Activated CD8-positive, alpha-beta memory T cell treated with anti-CD3 and anti-CD28 coated beads, Interleukin-2, amount 50 U/mL, for 24 hours (primary cell): ENCODE measurements at regions not wholly inside any gene's neighbourhood (a gene's known extent, or its start where the extent isn't known, plus 50 kb on each side); places are given as distances from the start of the nearest gene placed in this dataset.
"Not testable (repeated sequence)": the region's sequence is repeated elsewhere in the genome, so short reads cannot be mapped to it uniquely, and the experiment has no call there.

Experiments
- DNase-seq: peaks from one replicate; pipeline ENCODE4 v3.0.0-alpha.2; 2020; ENCODE audit errors: extremely low read depth

- no peak for DNase-seq
Observed at GRCh38 chr18:70826571-70826970, 537.7 kb downstream of the SOCS6 start.

DNA sequence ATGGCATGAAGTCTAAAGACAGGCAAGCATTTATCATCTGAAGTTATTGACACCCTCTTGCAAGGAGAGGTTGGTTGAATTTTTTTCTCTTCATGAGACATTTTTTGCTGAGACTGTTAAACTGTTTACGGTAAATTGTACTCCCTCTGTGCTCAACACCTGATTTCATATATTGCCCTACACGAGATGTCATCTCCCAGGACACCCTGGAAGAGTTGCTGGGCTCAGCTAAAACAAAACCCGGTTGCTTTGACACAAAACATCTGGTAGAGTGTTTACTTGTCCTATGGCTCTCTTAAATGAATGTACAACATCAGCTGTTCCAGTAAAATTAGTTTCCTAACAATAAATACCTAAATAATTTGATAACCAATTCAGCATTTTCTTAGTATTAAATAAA lies 533.8 kb downstream of the SOCS6 start:
- no peak for DNase-seq

DNA sequence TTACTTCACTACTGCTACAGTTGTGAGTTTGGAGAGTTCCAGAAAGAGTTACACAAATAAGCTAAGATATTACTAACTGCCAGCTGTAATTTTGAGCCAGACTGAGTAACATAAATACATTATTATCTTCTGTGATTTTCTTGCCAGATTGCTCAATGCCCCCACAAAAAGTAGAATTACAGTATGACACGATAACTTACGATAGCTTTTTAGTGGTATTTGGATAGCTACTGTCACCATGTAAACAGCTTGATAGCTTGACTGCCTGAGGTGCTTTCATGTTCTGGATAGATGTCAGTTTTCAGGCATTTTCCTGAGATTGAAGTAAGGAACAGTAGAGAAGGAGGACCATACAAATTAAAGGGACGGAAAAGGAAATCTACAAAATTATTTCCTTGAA lies 533.3 kb downstream of the SOCS6 start:
- DNase-seq = no peak

- no peak for DNase-seq
Observed at GRCh38 chr18:70808481-70809056, 519.7 kb downstream of the SOCS6 start.

GRCh38 chr18:70781860-70782453 lies 493.1 kb downstream of the SOCS6 start:
- DNase-seq = peak; percentile 35

DNA sequence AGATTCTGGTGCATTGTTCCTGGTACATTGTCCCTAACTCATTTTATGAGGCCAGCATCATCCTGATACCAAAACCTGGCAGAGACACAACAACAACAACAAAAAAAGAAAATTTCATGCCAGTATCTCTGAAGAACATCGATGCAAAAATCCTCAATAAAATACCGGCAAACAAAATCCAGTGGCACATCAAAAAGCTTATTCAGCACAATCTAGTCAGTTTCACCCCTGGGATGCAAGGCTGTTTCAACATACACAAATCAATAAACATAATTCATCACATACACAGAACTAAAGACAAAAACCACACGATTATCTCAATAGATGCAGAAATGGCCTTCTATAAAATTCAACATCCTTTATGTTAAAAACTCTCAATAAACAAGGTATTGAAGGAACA lies 477.4 kb downstream of the SOCS6 start:
- DNase-seq = not testable (repeated sequence)

DNA sequence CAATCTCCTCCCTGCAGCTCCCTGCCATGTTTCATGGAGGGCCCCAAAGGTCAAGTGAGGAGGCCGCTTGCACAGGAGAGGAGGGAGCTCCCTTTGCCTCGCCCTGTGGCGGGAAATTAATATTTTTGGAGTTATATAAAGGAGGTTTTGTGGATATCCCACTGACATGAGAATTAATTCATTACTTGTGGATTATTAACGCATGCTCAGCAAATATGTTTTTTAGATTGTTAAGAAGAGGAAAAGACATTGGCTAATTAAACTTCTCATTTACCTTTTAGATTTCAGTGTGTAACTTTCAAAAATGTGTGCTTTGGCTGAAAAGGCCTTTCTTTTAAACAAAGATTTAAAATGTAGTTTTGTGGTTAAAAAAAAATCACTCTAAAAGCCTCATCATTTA lies 474.0 kb downstream of the SOCS6 start:
- DNase-seq = no peak

DNA sequence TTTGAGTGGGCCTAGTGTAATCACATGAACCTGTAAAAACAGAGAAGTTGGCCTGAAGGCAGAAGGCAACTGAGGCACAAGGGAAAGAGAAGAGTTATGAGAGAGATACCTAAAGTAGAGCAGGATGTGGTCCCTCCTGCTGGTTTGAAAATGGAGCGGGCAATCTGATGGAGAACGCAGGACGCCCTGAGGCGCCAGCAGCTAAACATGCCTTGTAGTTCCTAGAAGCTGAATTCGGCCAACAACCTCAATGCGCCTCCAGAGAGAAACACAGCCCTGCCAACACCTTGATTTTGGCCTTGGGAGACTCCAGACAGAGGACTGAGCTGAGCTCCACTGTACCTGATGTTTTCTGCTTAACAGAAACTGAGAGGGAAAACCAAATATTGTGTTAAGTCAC lies 469.9 kb downstream of the SOCS6 start:
- DNase-seq = no peak

DNA sequence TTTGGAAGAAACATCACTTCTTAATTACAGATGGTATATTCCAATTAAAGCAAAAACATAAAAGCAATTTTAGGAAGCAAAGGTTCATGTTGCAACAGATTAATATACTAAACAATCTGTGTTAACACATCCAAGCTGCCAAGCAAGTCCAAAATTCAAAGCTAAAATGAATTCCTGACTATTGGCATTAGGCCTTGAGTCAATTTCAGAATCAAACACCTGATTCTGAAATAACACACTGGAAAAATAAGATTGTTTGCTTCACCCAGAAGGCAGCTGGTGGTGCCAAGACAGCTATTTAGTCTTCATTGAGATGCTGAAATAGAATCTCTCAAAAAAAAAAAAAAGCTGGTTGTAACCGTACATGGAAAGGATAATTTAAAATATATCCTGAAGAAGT lies 465.6 kb downstream of the SOCS6 start:
- DNase-seq = no peak

- no peak for DNase-seq
Observed at GRCh38 chr18:70732916-70733315, 444.1 kb downstream of the SOCS6 start.

DNA sequence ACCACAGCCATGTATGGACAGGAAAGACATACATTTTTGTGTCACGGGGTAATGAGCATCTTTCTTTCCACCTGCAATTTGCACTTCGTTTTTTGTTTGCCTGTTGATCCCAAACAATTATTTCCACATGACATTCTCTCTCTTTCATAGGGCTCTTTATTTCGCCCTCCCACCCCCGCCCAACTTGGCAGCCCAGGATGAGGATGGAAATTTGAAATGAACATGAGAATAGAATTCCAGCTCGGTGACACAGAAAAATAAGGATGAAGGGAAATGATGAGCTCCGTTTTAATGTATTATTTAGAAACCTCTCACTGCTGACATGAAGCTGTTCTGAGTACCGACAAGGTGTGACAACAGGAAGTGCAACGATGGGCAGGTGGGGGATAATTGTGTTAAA lies 443.3 kb downstream of the SOCS6 start:
- DNase-seq = no peak

DNA sequence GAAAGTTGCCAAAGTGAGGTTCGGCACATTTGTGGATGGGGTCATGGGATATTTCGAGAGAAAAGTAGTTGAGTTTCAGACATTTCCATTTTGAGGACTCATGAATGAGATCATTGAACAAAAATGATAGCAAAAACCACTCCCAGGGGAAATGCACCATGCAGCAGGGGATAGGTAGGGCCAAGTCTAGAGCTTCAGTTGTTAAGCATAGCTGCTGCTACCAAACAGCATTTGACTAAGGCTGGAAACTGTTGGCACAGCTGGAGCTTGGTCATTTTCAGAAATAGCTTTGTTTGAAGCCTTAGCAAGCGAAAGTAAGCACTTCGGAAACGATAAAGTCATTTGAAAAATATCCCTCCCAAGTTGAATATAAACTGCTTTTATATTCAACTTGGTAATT lies 431.8 kb downstream of the SOCS6 start:
- DNase-seq = no peak

DNA sequence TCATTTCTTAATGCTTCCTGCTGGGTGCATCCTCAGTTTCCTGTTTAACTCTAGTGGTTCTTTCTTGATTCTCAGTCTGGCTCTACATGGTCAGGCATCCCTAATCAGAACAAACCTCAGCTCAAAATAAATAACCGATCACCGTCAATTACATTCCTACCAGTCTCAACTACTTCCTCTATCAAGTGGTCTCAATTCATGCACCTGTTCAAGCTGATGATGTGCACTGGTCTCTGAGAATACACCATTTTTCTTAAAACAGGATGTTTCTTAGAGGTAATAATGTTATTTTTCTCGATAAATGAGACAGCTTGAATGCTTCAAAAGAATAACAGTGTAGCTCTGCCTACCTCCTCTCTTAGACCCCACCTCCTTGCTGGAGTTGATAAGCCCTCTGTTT lies 420.9 kb downstream of the SOCS6 start:
- DNase-seq = no peak

GRCh38 chr18:70709144-70709543 lies 420.3 kb downstream of the SOCS6 start:
- no peak for DNase-seq

DNA sequence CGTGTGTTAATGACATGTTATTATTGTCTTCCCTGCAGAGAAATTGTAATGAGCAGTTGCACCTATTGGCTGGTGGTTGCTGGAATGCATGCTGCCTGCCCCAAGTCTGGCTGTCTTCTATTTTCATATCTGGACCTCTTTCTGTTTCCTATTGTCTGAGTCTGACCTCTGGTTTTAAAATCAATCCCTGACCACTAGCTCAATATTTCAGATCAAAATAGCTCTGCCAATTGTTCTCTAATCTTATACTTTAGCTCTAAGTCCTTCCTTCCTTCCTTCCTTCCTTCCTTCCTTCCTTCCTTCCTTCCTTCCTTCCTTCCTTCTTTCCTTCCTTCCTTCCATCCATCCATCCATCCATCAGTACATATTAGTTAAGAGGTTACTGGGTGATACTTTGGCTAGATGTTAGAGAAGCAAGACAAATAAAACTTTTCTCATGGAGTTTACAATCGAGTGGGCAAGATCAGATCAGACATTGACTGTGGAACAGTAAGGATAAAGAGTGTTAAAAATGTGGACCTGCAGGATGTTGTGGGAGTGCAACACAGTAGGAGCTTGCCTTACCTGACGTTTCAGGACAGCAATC lies 417.1 kb downstream of the SOCS6 start:
- DNase-seq = no peak

GRCh38 chr18:70700496-70700895 lies 411.7 kb downstream of the SOCS6 start:
- DNase-seq = no peak

- no peak for DNase-seq
Observed at GRCh38 chr18:70698574-70698973, 409.7 kb downstream of the SOCS6 start.

- no peak for DNase-seq
Observed at GRCh38 chr18:70693246-70693645, 404.4 kb downstream of the SOCS6 start.

GRCh38 chr18:70689765-70690164 lies 400.9 kb downstream of the SOCS6 start:
- DNase-seq = not testable (repeated sequence)

GRCh38 chr18:70688286-70688685 lies 399.4 kb downstream of the SOCS6 start:
- no peak for DNase-seq

DNA sequence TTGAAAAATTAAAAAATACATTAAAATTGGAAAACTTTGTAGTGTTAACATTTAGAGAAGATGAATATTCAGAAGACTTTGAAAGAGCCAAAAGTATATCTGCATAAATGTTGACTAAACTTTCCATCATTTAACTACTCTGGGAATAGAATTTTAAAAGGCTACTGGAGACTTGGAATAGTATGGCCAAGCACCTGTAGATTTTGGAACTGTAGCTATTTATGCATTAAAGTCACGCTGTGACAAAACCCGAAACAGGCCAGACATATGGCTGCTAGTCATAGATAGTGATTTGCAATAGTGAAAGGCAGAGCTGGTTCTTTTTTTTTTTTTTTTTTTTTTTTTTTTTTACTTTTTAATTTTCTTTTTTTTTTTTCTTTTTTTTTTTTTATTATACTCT lies 396.0 kb downstream of the SOCS6 start:
- DNase-seq = no peak

DNA sequence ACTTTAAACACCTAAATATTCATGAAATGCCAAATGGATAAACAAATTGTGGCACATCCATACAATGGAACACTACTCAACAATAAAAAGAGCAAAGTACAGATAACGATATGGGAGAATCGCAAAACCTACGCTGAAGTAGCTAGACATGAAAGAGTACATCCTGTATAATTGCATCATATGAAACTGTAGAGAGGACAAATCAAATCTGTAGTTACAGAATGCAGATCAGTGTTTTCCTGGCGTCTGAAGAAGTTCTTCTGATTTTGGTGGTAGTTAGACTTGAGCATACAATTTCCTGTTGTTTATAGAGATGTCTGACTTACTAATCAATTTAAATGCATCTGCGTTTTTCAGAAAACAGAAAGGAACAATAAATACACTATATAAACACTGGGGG lies 394.4 kb downstream of the SOCS6 start:
- no peak for DNase-seq

- no peak for DNase-seq
Observed at GRCh38 chr18:70674896-70675295, 386.1 kb downstream of the SOCS6 start.

GRCh38 chr18:70673831-70674230 lies 385.0 kb downstream of the SOCS6 start:
- DNase-seq = no peak
